Choroid plexus epithelial cell (primary cell): ENCODE measurements at regions not wholly inside any gene's neighbourhood (a gene's known extent, or its start where the extent isn't known, plus 50 kb on each side); places are given as distances from the start of the nearest gene placed in this dataset.

ENCODE experiments used
- DNase-seq: peaks from one replicate; pipeline ENCODE4 v3.0.0-alpha.2; 2010; ENCODE audit warnings: low read depth
- H3K4me3 ChIP-seq: 2 replicates; pipeline ENCODE4 v1.5.1; 2011; ENCODE audit warnings: low read depth, mild to moderate bottlenecking, control low read depth, low read length, moderate library complexity
- CTCF ChIP-seq: conservative IDR thresholded peaks from 2 replicates; pipeline ENCODE4 v1.5.1; 2011; ENCODE audit warnings: low read depth, mild to moderate bottlenecking, control low read depth, inconsistent platforms, low read length, moderate library complexity

DNA sequence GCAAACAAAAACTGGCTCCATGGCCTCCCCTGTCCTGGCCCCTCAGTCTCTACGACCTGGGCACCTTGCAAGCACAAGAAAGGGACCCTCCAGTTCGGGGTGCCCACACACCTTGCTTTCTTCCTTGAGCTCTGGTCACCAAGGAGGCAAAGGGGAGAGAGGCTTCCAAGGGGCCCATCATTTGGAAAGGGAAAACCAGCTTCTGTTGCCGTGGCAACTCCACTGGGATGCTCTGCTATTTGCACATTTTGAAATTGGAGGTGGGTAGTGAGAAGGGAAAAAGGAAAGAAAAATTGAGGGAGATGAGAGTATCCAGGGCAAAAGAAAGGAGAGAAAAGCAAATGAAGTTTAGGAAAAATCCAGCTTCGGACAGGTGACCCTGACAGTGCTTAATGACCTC is 388.4 kb downstream of the SHANK2 start:
- DNase-seq, result no peak
- no peak overlapping the region for H3K4me3 ChIP-seq
- no peak for TF ChIP-seq CTCF

DNA sequence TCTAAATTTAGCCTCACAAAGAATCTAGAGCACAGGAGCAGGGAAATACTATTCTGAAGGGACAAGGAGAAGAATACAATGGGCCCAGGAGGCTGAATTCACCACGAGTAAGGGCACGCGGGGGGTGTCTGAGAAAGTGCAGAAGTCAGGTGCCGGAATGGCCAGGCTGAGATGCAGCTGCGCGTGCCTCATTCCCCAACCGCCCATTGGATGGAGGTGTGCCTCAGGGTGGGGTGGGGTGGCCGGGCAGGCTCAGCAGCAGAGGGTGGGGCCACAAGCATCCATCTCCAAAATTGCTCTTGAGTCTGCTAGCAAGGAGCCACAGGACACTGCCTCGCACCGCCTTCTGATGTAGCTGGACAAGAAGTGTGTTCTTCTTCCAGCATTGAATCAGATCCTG is 387.0 kb downstream of the SHANK2 start:
- no peak for DNase-seq
- no peak for TF ChIP-seq CTCF
- no peak overlapping the region for H3K4me3 ChIP-seq

GRCh38 chr11:70866834-70867233 is 385.5 kb downstream of the SHANK2 start:
- DNase-seq, result no peak
- no peak for TF ChIP-seq CTCF
- H3K4me3 ChIP-seq, result no peak overlapping the region

GRCh38 chr11:70867281-70868047 is 384.9 kb downstream of the SHANK2 start:
- no peak for TF ChIP-seq CTCF
- no peak for DNase-seq

DNA sequence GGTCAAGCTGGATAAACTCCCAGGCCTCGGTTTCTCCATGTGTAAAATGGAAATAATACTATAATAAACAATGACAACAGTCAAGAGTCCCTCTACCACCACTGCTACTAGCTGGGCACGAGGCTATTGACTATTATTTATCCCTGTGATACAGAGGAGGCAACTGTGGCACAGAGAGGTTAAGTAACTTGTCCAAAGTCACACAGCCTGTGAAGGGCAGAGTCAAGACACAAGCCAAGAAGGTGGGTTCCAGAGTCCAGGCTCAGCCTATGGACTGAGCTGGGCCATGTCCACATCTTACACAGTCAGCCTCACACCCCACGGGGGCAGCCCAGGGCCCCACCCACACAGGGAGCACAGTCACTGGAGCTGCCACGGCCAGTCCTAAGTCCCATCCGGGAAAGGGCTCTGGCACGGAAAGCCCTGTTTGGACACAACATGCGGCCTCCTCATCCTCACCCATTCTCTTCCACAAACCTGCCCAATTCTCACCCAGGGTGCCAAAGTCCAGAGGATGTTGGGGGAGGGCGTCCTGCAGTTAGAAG is 384.0 kb downstream of the SHANK2 start:
- H3K4me3 ChIP-seq, result no peak overlapping the region
- TF ChIP-seq CTCF, result no peak

More at GRCh38 chr11:70867281-70868047, 384.9 kb downstream of the SHANK2 start:
- H3K4me3 ChIP-seq, result no peak overlapping the region

DNA sequence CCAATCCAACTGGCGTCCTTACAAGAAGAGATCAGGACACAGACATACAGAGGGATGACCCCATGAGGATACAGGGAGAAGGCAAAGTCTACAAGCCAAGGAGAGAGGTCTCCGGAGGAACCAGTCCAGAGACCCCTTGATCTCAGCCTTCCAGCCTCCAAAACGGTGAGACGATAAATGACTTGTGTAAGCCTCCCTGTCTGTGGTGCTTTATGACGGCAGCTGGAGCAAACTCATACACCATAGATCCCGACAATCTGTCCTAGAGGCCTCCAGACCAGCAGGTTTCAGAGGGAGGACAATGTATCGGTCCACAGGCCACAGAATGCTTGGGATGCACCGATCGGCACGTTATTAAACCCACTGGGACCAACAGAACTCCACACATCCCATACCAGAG is 383.3 kb downstream of the SHANK2 start:
- DNase-seq, result no peak
- no peak overlapping the region for H3K4me3 ChIP-seq
- TF ChIP-seq CTCF, result no peak

More for the DNA sequence above, 384.0 kb downstream of the SHANK2 start:
- DNase-seq, result no peak

- H3K4me3 ChIP-seq, result no peak overlapping the region
- no peak for TF ChIP-seq CTCF
- no peak for DNase-seq
Observed at GRCh38 chr11:70871881-70872280, 380.5 kb downstream of the SHANK2 start.
